Stimulated activated CD8-positive, alpha-beta memory T cell treated with anti-CD3 and anti-CD28 coated beads, Interleukin-15, amount 100 ng/mL, for 24 hours (primary cell): ENCODE measurements at regions not wholly inside any gene's neighbourhood (a gene's known extent, or its start where the extent isn't known, plus 50 kb on each side); places are given as distances from the start of the nearest gene placed in this dataset.
"Not testable (repeated sequence)": the region's sequence is repeated elsewhere in the genome, so short reads cannot be mapped to it uniquely, and the experiment has no call there.

Experiments used
- DNase-seq: peaks from one replicate; pipeline ENCODE4 v3.0.0-alpha.2; 2020; ENCODE audit warnings: low read depth

- no peak for DNase-seq
Observed at GRCh38 chr22:22977479-22978200, 90.0 kb downstream of the IGLL5 start.

GRCh38 chr22:22978637-22979036, 91.0 kb downstream of the IGLL5 start:
- DNase-seq: no peak

- no peak for DNase-seq
Observed at GRCh38 chr22:22979121-22979724, 91.1 kb upstream of the GNAZ start.

- DNase-seq: no peak
Observed at GRCh38 chr22:22979954-22980353, 90.4 kb upstream of the GNAZ start.

GRCh38 chr22:22981670-22982571, 88.4 kb upstream of the GNAZ start:
- DNase-seq: no peak

GRCh38 chr22:22982616-22983015, 87.7 kb upstream of the GNAZ start:
- DNase-seq: no peak

GRCh38 chr22:22983123-22983522, 87.2 kb upstream of the GNAZ start:
- no peak for DNase-seq

GRCh38 chr22:22983816-22984215, 86.5 kb upstream of the GNAZ start:
- no peak for DNase-seq

GRCh38 chr22:22984967-22985366, 85.4 kb upstream of the GNAZ start:
- DNase-seq: no peak

- no peak for DNase-seq
Observed at GRCh38 chr22:22986008-22986407, 84.3 kb upstream of the GNAZ start.

GRCh38 chr22:22986640-22987039, 83.7 kb upstream of the GNAZ start:
- no peak for DNase-seq

GRCh38 chr22:22988150-22988549, 82.2 kb upstream of the GNAZ start:
- DNase-seq: no peak

GRCh38 chr22:22988785-22989184, 81.5 kb upstream of the GNAZ start:
- DNase-seq: no peak

GRCh38 chr22:22989856-22990255, 80.5 kb upstream of the GNAZ start:
- no peak for DNase-seq

- not testable (repeated sequence) for DNase-seq
Observed at GRCh38 chr22:22990711-22991505, 79.4 kb upstream of the GNAZ start.

- DNase-seq: no peak
Observed at GRCh38 chr22:22992474-22992873, 77.8 kb upstream of the GNAZ start.

GRCh38 chr22:22993184-22993583, 77.1 kb upstream of the GNAZ start:
- no peak for DNase-seq

GRCh38 chr22:22995166-22995565, 75.2 kb upstream of the GNAZ start:
- DNase-seq: no peak

- no peak for DNase-seq
Observed at GRCh38 chr22:22996511-22997261, 73.6 kb upstream of the GNAZ start.

GRCh38 chr22:22997262-22997898, 72.9 kb upstream of the GNAZ start:
- no peak for DNase-seq

GRCh38 chr22:22997988-22998387, 72.3 kb upstream of the GNAZ start:
- DNase-seq: no peak
